T-helper 2 cell (primary cell): ENCODE measurements at regions not wholly inside any gene's neighbourhood (a gene's known extent, or its start where the extent isn't known, plus 50 kb on each side); places are given as distances from the start of the nearest gene placed in this dataset.

ENCODE experiments used
- DNase-seq, 5 experiments: peaks; one replicate each; pipeline versions ENCODE4 v3.0.0 to v3.0.0-alpha.2; 2012 to 2022

DNA sequence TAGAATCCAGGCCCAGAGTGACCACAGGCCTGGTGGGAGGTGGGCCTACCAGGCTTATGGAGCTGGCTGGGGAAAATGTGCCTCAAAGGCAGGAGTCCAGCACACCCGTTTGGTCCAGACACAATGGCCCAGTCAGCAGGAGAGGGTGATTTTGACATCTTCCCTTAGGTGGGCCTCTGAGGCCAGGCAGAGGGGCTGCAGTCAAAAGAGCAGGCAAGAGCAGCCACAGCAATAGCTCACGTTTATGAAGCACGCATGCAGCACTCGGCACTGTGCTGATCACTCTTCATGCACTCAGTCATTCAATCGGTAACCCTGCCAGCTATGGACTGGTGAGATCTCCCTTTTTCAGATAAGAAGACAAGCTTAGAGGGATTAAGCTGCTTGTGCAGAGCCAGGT, 146.8 kb downstream of the LRIG2 start:
- no peak for DNase-seq

DNA sequence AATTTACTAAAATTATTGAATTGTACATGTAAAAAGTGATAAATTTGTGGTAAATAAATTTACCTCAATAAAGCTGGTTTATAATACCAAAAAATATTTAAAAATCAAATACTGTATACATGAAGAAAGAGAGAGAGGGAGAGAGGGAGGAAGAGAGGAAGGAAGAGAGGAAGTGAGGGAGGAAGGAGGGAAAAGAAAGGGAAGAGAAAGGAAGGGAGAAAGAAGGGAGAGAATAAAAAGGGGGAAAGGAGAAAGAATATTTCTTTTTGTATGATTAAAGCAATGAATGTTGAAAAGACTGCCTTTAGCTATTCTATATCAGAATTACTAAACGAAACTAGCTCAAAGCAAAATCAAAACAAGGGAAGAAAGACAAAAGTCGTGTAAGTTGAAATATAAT, 150.0 kb downstream of the LRIG2 start:
- DNase-seq, result no peak

DNA sequence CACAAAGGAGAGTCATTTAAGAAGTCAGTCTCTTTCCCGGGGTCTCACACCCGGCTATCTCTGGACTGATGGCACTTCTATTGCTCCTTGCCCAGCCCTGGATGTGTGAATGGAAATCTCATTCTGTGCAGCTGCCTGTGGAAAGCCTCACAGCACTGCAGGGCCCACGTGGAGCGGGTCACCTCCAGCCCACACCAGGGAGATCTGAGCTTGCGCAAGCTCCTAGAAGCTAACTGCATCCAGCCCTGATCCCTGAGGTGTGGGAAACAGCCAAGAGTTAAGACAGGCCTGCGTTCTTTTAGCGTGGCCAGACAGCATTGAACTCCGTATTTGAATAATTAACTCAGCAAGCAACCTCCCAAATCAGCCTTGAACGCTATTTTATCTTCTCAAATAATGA, 150.5 kb downstream of the LRIG2 start:
- no peak for DNase-seq

DNA sequence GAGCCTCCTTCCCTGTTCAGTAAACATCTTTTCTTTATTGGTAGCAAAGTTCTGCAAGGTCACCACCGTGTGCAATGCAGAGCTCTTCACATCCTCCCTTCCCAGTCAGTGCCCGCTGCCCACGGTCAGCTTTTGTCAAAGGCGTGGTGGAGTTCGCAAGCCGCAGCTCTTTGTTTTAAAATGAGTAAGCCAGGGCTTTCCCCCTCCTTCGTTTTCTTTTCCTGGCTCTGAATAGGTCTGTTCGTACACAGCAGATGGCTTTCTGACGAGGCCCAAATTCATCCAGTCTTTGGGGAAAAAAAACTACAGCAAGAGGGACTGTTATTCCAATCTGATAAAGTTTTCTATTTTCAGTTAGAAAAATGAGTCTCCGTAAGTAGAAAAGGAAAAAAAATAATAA, 153.2 kb downstream of the LRIG2 start:
- DNase-seq, result peak in 1 of 5 experiments; percentile 69

DNA sequence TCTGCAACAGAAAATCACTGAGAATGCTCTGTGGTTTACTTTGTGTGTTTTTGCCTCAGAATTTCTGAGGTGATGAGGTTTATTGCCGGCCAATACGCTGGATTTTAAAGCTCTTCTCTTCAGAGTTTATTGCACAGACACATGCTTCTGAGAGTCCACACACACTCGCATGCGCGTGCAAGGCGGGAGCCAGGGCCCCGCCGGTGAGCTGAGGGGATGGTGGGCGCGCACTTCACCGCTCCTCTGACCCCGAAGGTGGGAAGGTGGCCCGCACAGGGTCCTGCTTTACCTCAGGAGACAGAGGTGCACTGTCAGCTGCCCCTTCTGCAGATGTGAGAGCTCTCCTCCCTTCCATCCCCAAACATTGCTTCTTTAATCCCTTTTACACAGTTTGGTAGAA, 158.4 kb upstream of the MAGI3 start:
- DNase-seq, result no peak

DNA sequence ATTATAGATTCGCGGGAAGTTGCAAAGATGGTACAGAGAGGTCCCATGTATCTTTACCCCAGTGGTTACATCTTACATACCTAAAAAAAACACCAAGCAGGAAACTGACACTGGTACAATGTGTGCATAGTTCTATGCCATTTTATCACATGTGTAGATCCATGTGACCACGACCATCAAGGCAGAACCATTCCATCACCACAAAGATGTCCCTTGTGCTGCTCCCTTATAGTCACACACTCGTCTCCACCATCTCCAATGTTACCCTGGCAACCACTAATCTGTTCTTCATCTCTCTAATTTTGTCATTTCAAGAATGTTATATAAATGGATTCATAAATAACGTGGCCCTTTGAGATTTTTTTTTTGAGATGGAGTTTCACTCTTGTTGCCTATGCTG, 156.9 kb upstream of the MAGI3 start:
- peak in 1 of 5 experiments; percentile 53 for DNase-seq

DNA sequence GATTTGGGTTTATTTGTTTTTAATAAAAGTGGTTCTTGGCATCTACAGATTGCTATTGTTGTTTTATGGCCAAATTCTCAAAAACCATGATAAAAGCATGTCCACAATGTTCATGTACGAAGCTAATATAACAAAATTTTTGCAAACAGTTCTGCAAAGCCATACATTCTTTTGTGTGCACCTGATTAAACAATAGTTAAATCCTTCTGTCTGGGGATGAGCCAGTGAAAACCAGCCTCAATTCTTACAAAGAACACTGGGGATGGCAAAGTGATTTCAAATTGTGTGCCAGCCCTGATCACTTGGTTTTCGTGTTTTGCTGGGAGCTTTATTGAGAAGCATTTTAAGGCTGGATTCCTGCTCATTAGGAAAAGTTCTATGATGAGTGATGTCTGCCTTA, 149.1 kb upstream of the MAGI3 start:
- no peak for DNase-seq

DNA sequence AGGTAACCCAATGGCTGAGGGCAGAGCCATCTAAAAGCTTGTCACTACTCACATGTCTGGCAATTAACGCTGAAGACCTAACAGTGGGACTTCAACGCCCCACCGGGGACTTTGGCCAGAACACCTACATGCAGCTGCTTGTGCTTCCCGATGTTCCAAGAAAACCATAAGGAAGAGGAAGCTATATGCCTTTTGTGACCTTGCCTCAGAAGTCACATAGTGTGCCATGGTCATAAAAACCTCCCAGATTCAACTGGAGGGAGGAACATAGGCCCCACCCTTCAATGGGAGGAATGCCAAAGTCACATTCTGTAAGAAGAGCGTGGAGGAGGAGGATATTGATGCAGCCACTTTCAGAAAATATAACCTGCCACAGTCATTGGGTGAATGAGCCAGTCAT, 147.8 kb upstream of the MAGI3 start:
- peak in 1 of 5 experiments; percentile 19 for DNase-seq

DNA sequence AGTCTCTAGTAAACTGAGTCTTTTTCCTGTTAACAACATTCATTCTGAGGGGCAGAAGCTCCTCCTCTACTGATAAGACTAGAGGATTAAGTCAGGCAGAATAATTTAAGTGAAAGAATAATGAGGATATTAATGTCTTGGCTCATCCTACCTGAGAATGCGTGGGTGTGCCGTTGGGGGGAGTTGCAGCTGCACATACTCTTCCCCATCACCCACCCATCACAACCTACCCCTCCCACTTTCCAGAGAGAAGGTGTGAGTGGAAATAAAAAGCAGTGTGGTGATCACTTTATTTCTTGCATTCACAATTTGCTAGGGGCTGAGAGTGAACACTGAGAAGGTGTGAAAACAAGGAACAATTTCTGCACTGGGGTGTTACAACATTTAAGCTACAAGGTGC, 146.8 kb upstream of the MAGI3 start:
- DNase-seq, result no peak

DNA sequence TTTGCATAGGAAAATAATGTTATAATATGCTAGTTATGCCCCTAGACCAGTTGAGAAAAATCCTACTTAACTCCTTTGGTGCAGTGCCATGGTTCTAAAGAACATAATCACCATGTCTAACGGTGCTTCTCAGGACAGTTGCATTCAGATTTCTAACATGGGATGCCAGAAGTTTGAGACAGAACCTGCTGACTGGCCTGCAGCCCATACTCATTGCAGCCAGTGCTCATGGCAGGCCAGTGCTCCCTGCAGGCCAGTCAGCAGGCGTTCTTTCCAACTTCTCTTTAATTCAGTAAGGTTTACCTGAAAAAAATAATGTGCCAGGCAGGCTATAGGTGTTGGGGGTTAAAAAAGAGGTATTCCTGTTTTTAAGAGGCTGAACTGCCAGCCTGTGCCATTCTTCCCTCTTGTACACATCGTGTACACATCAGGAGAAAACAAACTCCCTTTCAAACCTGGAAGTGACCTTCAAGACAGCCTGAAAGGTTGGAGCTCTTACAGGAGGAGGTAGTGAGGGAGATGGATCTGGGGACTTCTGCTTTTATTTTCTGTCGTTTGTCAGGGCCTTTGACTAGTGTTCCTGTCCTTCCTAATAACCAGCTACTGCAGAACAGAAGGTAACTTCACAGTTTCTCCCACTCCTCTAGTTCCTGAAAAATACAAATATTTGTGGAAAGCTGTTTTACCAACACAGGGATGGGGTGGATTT, 146.0 kb upstream of the MAGI3 start:
- DNase-seq, result no peak

DNA sequence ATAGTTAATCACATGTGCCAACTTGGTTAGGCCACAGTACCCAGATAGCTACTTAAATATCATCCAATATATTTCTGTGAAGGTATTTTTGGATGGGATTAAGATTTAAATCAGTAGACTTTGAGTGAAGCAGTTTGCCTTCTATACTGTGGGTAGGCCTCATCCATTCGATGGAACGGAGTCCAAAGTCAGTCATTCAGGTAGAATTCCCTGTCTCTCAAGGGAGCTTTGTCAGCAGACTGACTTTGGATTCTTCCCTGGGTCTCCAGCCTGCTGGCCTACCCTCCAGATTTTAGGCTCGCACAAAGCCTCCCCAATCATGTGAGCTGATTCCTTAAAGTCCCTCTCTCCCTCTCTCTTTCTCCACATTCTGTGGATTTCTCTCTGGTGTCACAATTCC, 145.1 kb upstream of the MAGI3 start:
- DNase-seq, result no peak

DNA sequence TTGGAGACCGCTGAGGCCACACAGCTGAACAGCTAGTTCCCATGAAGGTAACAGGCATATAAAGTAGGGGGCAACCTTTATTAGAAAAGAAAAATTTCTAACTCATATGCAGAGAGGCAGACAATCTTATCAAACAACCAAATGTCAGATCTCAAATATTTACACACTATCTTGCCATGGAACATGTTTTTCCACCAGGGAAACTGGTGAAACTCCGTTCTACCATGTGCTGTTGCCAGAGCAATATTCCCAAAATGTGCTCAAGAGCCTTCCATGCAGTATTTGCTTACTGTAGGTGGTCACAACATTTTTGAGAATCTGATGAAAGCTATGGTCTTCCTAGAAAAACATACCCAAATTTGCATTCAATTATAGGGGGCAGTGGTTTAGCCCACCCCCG, 143.4 kb upstream of the MAGI3 start:
- no peak for DNase-seq

DNA sequence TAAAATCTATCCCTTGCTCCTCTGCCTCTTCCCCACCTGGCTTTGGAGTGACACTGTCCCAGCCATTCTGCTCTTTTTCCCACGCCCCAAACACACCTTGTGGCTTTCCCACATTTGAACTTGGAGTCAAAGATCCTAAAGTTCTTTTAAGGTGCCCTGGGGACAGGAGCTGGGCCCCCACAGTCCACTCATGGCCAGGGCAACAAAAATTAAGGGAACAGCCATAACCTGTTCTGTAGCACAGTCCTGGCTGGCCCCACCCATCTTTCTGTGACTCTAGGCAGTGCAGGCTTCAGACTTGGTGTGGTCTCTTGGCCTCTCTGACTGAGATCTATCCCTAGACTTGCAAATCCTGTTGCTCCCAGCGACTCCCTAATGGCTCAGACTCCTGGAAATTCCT, 143.0 kb upstream of the MAGI3 start:
- DNase-seq, result no peak

DNA sequence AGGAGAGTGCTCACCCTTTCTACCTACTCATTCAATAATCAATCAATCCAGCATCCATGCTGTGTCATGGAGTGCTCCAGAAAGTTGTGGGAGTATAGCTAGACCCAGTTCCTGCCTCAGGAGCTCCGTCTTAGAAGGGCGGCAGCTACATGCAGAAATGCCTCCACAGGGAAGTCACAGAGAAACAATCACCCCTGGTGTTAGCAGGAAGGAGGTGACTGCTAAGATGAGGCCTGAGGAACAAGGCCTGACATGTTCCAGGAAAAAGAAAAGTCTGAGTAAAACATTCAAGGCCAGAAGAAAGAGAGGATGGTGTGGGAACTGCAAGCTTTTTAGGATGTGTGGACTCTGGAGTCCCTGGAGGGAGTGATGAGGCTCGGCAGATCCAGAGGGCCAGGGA, 142.5 kb upstream of the MAGI3 start:
- no peak for DNase-seq

DNA sequence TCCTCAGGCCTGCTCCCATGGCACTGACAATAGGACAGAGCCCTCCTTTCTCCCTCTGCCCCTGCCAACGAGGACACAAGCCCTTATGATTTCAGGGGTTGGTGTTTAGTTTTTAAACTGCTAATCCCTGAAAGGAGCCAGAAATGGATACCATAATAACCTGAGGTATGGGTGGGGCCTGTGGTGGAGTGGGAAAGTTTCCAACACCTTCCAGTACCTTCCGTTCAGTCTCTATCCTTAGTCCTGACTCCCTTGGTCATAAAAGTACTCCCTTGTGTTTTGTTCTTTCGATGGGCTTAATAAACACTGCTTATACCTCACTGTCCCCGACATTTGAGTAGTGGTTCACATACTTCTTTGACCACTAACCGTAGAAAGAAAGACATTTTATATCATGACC, 141.8 kb upstream of the MAGI3 start:
- no peak for DNase-seq

DNA sequence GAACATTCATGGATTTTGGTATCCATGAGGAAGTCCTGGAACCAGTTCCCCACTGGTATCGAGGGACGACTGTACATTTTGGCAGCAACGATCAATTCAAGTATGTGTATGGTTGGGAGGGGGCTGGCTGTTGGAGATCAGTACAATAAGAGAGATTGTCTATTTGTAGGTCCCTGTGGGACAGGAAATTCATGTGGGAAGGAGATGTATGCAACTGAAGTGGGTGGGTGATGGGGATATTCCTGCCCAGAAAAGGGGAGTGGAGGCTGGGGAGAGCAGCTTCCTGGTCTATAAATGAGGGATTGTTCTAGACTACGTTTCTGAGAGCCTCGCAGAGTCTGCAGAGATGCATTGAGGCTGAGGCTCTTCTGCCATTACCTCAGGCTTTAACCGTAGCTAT, 140.2 kb upstream of the MAGI3 start:
- DNase-seq, result no peak

DNA sequence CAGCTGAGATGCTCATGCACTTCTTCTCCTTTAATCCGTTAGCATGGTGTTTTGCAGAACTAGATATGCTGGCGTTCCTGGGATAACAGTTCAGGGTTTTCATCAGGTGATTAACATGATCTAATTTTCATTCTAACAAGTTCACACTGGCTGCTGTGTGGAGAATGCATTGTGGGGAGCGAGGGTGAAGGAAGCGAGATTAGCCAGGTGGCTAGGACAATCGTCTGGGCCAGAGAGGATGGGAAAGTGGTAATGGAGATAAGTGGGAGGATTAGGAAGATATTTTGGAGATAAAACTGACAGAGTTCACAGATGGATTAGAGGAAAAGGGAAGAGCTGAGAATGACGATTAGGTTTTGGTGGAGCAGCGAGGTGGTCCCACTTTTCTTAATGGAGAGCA, 138.1 kb upstream of the MAGI3 start:
- DNase-seq, result no peak

DNA sequence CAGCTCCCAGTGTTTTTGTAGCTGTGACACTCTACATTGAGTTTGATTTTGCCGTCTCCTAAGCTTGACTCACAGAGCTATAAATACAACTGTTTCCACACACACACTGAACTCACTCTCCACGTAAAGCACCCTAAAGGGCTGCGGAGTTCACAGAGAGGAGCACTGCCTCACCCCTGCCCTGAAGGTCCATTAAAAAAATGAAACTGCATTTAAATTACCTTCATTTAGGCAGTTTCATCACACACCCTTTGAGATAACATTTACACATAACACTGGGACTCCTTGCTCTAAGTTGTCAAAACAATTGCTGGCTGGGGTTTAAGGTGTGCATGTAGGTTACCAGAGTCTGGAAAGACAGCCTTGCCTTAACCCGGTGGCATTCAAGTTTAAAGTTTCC, 137.1 kb upstream of the MAGI3 start:
- no peak for DNase-seq

DNA sequence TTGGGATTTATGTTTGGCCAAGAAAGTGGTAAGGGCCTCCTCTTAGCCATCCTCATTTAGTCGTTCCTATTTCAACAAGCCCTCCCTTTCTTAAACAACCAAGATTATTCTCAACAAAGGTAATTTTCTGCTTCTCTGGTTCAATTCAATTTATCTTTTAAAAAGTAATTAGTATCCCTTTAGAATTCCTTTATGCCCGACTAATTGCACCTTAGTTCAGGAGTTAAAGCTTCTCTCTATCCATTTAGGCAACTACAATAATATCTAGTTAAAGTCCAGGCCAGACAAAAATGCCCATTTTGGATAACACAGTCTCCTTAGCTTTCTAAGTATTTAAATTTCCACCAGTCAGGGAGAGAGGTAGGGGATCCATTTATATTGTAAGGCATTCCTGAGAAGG, 136.7 kb upstream of the MAGI3 start:
- DNase-seq, result no peak

DNA sequence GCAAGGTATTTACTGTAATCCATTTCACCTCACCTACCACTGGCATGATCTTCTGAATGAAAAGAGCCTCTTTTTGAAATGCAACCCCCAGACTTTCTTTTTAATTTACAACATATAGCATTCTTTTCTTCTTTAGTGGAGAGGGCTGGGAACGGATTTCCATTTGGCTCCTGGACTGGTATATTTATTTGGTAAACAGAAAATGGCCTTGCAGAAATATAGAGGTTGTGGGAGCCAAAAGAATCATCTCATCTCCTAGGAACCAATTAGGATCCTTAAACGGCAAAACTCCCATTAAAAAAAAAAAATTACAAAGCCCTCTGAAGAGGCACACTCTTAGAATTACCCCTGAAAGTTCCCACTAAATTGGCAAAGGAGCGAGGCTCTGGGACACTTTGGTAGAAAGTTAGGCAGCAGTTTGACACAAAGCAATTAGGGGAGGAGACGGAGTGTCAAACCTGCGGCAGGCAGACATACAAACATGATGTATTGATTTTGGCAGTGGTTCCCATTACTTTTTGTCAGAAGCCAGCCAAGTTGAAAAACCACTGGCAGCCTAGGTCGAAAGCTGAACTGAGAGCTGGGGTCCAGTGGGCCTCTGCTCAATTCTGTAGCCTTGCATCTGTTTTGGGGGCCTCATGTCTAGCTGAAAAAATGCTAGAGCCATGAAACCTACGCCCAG, 135.1 kb upstream of the MAGI3 start:
- no peak for DNase-seq

DNA sequence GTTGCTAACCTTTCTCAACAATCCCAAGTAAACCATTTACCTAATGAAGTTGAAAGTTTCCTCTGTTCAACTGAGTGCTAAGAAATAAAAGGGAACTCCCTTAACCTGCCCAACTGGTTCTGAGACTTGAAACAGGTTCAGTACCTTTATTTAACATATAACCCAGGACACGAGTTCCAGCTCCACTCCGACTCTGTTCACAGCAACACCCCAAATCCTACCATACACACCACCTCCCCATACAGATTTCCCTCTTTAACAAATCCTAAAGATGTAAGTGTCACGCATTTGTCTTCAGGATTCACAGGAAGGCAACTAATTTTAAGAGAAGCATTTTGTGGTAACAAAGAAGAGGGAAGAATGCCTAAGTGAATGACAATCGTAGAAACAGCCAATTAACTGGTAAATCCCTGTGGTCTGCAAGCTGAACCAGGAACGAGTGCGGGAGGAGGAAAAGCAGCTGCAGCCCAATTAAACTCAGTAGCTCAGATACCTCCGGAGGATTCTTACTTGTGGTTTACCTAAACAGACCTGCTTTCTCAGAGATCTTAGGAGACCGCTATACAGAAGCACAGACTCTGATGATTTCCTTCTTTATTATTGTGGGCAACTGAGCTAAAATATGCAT, 134.5 kb upstream of the MAGI3 start:
- no peak for DNase-seq

DNA sequence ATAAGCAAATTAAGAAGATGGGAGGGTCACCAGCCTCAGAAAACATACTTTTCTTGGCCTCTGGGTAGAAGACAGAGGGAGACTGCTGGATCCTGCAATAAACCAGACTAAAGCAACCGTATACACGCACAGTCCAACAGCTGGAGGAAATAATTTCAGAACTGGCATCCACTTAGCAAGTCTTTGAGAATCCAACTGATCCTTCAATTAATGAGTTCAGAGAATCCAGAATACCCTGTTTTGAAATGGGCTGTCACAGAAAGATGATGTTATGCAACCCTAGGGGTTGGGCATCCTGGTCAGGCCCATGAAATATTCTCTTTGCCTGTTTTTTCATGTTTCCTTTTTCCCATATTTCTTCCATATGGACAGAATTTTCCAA, 134.0 kb upstream of the MAGI3 start:
- no peak for DNase-seq

DNA sequence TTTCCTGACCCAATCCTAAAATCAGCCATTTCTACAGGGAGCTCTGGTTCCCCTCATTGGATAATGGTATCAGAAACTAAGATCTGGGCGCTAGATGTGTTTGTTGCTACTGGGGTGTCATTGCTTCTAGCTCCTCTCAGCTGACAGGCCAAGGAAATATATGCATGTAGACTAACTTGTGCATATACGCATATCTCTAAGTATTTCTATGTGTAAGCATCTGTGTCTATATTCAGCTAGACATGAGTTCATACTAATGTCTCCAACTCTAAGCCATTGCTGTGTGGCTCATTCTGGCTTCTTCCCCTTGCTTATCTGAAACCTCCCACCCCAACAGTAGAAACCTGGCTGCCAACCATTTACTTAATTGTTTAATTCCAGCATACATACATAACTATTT, 130.3 kb upstream of the MAGI3 start:
- DNase-seq, result no peak

DNA sequence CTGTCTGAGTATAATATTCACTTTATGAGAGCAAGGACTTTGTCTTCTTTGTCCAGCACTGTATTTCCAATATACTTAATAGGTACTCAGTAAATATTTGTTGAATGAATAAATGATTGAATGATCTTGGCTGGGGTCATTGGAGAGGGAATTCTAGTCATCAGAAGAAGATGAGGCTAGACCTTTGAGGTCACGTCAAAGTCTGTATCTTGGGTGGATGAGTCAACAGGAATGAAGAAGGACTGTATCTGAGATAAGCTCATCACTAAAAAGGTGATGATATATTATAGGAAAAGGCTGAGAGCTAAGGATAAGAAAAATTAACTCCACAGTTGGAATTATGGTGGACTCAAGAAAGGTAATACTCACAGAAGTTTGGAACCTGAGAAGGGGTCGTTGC, 125.1 kb upstream of the MAGI3 start:
- no peak for DNase-seq

DNA sequence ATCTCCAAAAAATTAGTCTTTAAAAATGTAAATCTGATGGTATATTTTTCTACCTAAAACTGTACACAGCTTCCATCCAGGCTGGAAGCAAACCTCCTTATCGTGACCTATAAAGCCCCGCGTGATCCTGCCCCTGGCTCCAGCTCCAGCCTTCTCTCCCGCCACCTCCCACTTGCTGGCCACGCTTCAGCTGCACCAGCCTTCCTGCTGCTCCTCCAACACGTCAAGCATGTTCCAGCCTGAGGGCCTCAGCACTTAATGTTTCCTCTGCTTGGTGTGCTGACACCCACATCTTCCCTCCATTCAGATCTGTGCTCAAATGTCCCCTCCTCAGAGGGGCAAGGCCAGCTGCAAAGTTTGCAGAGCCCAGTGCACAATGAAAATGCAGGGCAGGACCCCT, 123.5 kb upstream of the MAGI3 start:
- no peak for DNase-seq
